Tibial nerve (tissue), 3 donors: ENCODE measurements at regions not wholly inside any gene's neighbourhood (a gene's known extent, or its start where the extent isn't known, plus 50 kb on each side); places are given as distances from the start of the nearest gene placed in this dataset.

ENCODE experiments used
- CTCF ChIP-seq, 5 experiments: fragments of 200-600 bp in 3 of 5; fragments of 450-650 bp in 2 of 5; sonication (generic) in 3 of 5; IDR thresholded peaks; one replicate each; pipeline ENCODE4 v1.5.1; 2016 to 2019; ENCODE audit warnings: antibody characterized with exemption in 5 of 5, mild to moderate bottlenecking in 3 of 5, moderate library complexity in 2 of 5
- POLR2A ChIP-seq, 2 donors: fragments of 450-650 bp; IDR thresholded peaks; one replicate each; pipeline ENCODE4 v1.6.1; 2017; ENCODE audit warnings: antibody characterized with exemption in 2 of 2, mild to moderate bottlenecking in 2 of 2, moderate library complexity in 2 of 2

- no peak for TF ChIP-seq CTCF (IDR thresholded peaks at IDR 0.05)
- TF ChIP-seq POLR2A (IDR thresholded peaks at IDR 0.05), result no peak
Measured at GRCh38 chr16:50496990-50497389, 51.2 kb upstream of the NKD1 start.
